NCI-H345 (cell line): ENCODE measurements at regions not wholly inside any gene's neighbourhood (a gene's known extent, or its start where the extent isn't known, plus 50 kb on each side); places are given as distances from the start of the nearest gene placed in this dataset.

Source experiments
- DNase-seq: peaks from one replicate; lab custom pipeline; 2025; lab: John Stamatoyannopoulos, UW

DNA sequence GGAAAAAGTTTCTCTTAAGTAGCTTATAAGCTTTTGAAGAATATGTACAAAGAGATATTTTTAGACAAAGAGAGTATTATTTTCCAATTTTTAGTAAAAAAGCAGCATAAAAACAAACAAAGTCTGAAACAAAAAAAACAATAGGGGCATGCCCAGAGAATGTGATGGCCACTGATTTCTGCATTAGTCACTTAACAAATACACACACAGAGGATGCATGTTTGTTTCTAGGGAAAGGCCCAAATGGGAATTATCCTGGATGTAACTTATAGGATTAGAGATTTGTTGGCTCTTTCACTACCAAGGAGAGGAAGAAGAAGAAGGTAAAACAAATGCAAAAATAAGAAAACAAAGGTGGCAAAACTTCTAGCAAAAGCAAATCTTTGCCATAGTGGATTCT is 95.9 kb upstream of the SCOC start:
- DNase-seq, result no peak

DNA sequence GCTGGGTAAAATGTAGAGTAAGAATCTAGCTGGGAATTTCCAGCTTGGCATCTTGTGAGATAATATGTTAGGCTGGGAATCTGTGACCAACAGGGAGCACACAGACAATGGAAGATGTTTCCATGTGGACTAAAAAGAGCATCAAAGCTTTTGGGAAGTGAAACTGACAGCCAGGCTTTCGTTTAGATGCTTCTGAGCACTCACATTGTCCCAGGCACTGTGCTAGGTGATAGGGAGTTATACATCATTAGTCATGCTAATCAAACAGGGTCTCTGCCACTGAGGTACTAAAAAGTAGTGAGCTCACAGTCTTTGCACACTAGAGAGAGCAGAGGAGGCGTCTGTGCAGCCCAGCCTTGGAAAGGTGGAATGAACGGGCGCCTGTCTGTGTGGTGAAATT is 101.9 kb upstream of the SCOC start:
- DNase-seq, result no peak

DNA sequence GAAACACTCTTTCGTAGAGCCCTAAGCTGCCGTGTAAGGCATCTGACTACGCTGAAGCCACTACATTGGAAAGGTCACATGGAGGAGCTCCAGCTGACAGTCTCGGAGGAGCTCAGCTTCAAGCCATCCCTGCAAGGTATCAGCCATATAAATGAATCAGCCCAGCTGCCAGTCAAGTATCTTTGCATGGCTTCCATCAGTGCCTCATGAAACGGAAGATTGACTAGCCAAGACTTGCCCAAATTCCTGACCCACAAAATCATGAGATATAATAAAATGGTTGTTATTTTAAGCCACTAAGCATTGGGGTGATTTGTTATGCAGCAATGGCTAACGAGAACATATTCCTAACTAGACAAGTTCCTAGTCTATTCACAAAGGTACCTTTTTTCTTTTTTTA is 104.1 kb upstream of the SCOC start:
- DNase-seq, result no peak

DNA sequence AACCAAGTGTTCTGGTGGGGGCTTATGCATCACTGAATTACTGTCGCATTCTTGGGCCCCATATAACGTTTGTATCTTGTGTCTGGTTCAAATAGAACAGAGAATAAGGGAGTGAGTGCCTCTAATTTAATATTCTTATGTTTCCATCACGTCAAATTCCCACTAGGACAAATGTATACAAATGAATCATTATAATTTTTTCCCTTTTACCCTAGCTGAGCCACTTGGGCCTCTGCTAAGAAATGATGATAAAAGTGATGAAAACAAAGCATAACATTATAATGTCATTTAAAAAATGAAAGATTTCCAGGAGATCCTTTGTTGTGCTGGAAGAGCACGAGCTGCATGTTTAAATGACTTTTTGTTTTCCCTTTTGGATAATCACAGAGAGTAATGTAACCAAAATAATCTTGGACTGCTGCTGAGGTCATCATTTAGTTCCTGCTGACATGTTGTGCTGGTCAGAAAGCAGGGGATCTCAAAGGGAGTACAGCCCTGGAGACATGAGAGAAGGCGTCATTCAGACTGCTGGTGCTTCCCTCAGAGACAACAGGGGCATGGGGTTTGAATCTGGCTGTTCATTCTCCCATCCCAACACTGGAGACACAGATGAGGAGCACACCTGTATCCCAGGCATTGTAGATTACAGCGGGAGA is 105.1 kb upstream of the SCOC start:
- no peak for DNase-seq

- DNase-seq, result no peak
Measured at GRCh38 chr4:140267576-140267975, 105.9 kb upstream of the SCOC start.

DNA sequence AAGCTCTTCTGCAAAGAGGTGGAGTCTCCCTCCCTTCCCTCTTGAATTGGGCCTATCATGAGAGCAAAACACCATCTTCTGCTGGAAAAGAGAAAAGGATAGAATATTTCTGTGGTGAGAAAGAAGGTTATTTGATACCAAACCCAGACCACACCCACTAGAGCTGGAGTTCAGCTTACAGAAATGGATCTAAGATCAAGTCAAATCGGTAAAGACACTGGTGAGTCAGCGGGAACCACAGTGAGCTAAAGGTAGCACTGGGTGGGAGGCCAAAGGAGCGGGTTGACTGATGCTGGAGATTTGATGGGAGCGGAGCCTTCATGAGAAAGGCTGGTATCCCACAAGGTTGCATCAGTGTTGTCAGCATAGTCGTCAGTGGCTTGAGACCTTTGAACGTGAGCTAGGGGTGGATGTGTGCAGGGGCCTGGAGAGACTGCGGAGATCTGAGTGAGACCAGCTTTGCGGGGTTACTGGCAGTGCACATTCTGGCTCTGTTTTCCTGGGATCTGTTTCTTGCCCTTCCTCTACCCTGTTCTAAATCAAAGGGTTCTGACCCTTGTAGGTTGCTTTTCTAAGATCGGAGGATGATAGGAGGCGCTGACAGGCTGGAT is 106.4 kb upstream of the SCOC start:
- no peak for DNase-seq

- no peak for DNase-seq
Measured at GRCh38 chr4:140260227-140260626, 106.2 kb upstream of the MAML3 start.

- DNase-seq, result no peak
Measured at GRCh38 chr4:140258476-140258875, 104.5 kb upstream of the MAML3 start.

DNA sequence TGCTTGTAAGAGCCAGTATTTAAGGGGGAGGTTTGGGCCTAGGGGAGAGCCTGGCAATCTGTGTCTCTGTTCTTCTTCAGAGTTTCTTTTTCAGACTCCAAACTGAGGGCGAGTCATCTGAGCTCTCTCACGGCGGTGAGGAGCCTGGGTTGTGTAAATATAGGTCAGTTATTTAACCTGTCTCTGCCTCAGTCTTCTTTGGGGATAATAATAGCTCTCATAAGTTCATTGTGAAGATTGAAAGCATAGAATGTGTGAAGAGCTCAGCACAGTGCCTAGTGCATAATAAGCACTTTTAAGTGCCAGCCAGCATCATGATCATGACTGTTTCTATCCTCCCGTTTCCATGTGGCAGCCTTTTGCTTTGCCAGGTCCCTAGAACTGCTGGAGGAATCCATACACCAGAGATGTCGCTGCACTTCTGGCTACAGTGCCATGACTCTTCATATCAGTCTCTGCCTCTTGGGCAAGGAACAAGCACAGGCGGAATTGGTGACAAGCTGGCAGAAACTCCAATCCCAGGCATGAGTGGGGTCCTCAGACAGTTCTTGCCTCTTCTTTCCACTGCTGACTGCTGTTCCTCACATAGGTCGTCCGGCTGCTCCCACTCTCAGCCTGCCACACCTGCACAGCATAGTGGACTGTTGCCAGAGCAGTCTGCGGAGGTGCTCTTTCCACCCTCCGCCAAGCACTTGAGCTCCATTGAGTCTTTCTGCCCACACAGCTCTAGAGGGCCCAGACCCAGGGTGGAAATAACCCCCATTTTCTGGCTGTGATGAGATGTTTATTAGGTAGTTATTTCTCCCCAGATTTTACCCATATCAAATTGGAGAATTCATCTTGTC is 103.7 kb upstream of the MAML3 start:
- DNase-seq, result no peak

DNA sequence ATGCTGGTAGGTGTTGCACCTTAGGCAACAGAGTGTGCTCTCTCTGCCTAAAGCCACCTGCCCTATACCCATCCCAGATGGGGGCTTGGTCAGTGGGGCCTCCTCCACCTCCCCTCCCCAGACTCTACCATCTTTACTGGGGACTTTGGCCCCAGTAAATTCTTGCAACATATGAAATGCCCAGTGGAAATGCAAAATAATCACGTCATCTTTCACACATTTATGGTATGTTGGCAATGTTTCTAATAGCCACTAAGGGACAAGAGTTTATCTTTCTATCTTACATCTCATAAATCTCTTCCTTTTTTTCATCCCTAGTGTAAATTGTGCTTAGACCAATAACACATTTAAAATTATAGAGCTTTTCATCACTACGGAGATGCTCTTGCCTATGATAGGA is 103.0 kb upstream of the MAML3 start:
- no peak for DNase-seq

GRCh38 chr4:140256335-140256734 is 102.4 kb upstream of the MAML3 start:
- no peak for DNase-seq

DNA sequence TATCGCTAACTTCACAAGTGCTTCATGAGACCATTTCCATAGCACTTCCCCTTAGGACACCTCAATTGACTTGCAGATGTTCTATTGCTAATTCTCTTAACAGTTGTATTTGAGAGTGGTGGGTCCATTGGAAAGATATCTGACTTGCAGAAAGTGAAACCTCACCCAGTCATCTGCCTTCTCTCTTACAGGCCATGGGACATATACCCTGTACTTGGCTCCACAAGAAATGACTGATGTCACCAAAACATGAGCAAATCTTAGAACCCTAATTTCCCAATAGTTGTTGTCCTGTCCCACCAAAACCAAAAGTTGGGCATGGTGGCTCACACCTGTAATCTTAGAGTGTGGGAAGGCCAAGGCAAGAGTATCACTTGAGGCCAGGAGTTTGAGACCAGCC is 101.9 kb upstream of the MAML3 start:
- DNase-seq, result no peak

GRCh38 chr4:140255467-140255866 is 101.5 kb upstream of the MAML3 start:
- DNase-seq, result no peak

- DNase-seq, result no peak
Measured at GRCh38 chr4:140254651-140255299, 100.8 kb upstream of the MAML3 start.

DNA sequence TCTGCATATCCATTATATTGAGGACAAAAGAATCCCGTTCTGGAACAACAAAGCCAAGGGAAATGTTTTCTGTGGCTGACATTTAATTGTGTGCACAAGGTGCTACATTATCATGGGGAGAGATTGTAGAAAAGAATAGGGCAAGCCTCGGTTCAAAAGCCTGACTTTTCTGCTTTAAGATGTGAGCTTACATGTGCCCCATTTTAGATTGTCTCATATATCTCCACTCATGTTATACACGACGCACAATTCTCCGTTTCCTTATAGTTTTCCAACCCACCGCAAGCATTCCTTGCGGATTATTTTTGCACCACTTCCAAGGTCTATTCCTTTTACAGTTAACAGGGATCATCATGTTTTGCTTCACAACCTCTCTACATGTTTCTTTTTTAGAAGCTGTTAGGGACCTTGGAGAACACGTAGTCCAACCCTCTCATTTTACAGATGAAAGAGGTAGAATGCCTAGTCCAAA is 99.6 kb upstream of the MAML3 start:
- no peak for DNase-seq

DNA sequence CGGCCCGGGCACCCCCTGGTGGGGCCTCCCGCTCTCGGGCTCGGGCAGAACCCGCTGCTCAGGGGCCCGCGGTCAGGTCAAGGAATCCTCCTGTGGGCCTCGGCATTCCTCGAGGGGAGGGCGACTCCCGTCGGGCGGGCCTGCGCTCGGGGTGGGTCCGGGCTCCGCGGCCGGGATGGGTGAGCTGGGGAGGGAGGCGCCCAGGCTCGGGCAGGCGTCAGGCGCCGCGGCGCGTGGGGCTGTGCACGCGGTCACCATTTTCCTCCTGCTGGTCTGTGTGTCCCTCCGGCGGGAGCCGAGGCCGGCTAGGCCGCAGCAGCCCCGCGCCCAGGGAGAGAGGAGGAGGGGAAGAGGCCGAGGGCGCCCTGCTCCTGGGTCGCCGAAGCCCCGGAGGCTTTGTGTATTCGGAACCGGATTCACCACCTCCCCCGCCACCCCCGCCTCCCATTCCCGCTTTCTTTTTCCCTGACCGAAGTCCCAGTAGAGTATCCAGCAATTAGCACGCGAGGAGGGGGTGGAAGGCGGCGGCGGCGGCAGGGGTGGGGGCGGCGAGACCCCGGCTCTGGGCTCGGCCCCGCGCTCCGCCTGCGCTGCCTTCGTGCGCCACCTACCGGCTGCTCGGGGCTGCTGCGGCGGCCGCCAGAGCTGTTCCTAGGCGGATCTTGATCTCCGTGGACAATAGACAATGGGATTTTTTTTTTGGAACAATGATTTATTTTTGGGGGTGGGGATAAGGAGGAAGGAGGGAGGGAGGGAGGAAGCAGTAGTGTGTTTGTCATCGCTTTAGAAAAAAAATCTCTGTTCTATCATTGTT is 99.0 kb upstream of the MAML3 start:
- peak; percentile 71 for DNase-seq

GRCh38 chr4:140252141-140252741 is 98.3 kb upstream of the MAML3 start:
- peak; percentile 30 for DNase-seq

GRCh38 chr4:140251571-140251970 is 97.6 kb upstream of the MAML3 start:
- no peak for DNase-seq

DNA sequence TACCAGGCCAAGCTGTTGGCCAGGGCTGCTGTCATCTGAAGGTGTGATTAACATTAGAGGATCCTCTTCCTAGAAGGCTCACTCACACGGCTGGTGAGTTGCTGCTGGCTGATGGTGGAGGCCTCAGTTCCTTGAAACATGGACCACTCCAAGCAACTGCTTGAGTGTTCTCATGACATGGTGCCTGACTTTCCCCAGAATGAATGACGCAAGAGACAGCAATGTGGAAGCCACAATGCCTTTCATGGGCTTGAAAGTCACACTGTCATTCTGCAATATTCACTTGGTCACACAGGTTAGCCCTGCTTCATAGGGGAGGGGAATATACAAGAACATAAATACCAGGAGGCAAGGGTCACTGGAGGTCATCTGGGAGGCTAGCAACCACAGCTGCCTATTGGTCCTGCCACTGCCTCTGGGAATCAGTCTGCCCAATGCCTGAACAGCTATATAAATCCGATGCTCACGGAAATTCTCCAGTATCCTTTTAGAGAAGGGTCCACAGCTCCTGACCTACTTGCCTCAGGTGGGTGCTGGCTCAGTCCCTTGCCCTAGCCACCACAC is 97.1 kb upstream of the MAML3 start:
- no peak for DNase-seq

GRCh38 chr4:140249351-140249750 is 95.4 kb upstream of the MAML3 start:
- DNase-seq, result no peak

GRCh38 chr4:140247237-140247636 is 93.3 kb upstream of the MAML3 start:
- no peak for DNase-seq
